Tibial nerve (tissue), 4 donors: ENCODE measurements at regions not wholly inside any gene's neighbourhood (a gene's known extent, or its start where the extent isn't known, plus 50 kb on each side); places are given as distances from the start of the nearest gene placed in this dataset.

Experiments
- DNase-seq, 2 donors: peaks; one replicate each; pipeline ENCODE4 v3.0.0-alpha.2; 2019; ENCODE audit warnings: low spot score in 2 of 2
- H3K27ac ChIP-seq, 4 donors: fragments of 200-600 bp; sonication (generic) in 3 of 4; one replicate each; pipeline ENCODE4 v1.5.1; 2017 to 2019; ENCODE audit warnings: mild to moderate bottlenecking in 1 of 4
- H3K27me3 ChIP-seq, 2 donors: fragments of 200-600 bp; sonication (generic) in 1 of 2; one replicate each; pipeline versions ENCODE4 v1.5.1 to v1.6.0; 2017 to 2019
- H3K36me3 ChIP-seq, 3 donors: fragments of 200-600 bp; sonication (generic); one replicate each; pipeline ENCODE4 v1.5.1; 2018 to 2019
- H3K4me1 ChIP-seq, 4 donors: fragments of 200-600 bp; sonication (generic) in 3 of 4; one replicate each; pipeline ENCODE4 v1.5.1; 2017 to 2019
- H3K4me3 ChIP-seq, 4 donors: fragments of 200-600 bp; sonication (generic) in 3 of 4; one replicate each; pipeline ENCODE4 v1.5.1; 2017 to 2019; ENCODE audit warnings: mild to moderate bottlenecking in 1 of 4, moderate library complexity in 1 of 4
- H3K9me3 ChIP-seq, 4 donors: fragments of 200-600 bp; sonication (generic) in 3 of 4; one replicate each; pipeline ENCODE4 v1.5.1; 2017 to 2019
- EP300 ChIP-seq, 2 donors: sonication (generic); formaldehyde crosslinking; IDR thresholded peaks; one replicate each; pipeline ENCODE4 v1.6.1; 2017; ENCODE audit warnings: antibody characterized with exemption in 2 of 2, mild to moderate bottlenecking in 1 of 2
- POLR2A ChIP-seq, 2 donors: fragments of 450-650 bp; IDR thresholded peaks; one replicate each; pipeline ENCODE4 v1.6.1; 2017; ENCODE audit warnings: antibody characterized with exemption in 2 of 2, mild to moderate bottlenecking in 2 of 2, moderate library complexity in 2 of 2
- WGBS, 2 donors: methylation state at CpG; one replicate each; pipeline ENCODE4 v1.1.5; 2018; 5-methylcytosine and 5-hydroxymethylcytosine counted together
- TF ChIP-seq, protein P1 (sequence below), 5 experiments: fragments of 200-600 bp in 3 of 5; fragments of 450-650 bp in 2 of 5; sonication (generic) in 3 of 5; IDR thresholded peaks; one replicate each; pipeline ENCODE4 v1.5.1; 2016 to 2019; ENCODE audit warnings: antibody characterized with exemption in 5 of 5, mild to moderate bottlenecking in 3 of 5, moderate library complexity in 2 of 5

- Histone ChIP-seq H3K4me1 (no peaks in the 10 kb centered on the region), H3K4me3 (no peak overlapping the region), H3K9me3 (no peaks in the 10 kb centered on the region), H3K36me3 (no peaks in the 10 kb centered on the region), H3K27ac (no peak overlapping the region), H3K27me3 (no peaks in the 10 kb centered on the region)
- no peak for TF ChIP-seq EP300 (IDR thresholded peaks at IDR 0.05)
- no peak for TF ChIP-seq POLR2A (IDR thresholded peaks at IDR 0.05)
- TF ChIP-seq, protein P1, sequence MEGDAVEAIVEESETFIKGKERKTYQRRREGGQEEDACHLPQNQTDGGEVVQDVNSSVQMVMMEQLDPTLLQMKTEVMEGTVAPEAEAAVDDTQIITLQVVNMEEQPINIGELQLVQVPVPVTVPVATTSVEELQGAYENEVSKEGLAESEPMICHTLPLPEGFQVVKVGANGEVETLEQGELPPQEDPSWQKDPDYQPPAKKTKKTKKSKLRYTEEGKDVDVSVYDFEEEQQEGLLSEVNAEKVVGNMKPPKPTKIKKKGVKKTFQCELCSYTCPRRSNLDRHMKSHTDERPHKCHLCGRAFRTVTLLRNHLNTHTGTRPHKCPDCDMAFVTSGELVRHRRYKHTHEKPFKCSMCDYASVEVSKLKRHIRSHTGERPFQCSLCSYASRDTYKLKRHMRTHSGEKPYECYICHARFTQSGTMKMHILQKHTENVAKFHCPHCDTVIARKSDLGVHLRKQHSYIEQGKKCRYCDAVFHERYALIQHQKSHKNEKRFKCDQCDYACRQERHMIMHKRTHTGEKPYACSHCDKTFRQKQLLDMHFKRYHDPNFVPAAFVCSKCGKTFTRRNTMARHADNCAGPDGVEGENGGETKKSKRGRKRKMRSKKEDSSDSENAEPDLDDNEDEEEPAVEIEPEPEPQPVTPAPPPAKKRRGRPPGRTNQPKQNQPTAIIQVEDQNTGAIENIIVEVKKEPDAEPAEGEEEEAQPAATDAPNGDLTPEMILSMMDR (IDR thresholded peaks at IDR 0.05), result no peak
- no peak for DNase-seq
- WGBS, 2 donors, result 75 to 78% methylated on average over 4 of the region's 4 CpGs
Measured at GRCh38 chr12:97168804-97169203, 261.7 kb downstream of the NEDD1 start.

DNA sequence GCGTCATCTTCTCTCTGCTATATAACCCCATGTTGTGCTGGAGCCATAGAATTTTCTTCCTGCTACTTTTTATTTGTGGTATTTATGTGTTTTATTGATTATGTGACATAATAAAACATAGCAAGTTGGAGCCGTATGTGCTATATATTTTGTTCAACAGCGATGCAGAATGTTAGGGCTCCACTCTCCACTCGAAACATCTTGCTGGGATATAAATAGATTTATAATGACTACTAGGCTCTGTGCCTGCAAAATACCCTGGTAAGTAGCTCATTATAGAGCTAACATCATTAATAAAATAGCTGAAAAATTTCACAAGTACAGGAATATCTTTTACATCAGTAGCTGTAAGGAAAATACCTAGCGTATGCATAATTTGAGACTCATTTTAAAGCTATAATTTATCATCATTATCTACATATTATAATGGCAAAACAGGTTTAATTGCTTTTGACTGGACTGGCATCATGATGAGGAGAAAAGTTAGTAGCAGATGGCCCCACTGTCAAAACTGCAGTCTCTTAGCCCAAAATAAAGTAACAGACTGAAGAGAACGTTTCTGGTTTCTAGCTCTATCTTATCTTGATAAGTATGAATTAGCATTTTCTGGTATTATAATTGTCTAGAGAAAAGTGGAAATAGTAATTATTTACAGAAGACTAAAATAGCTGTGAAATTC lies 263.0 kb downstream of the NEDD1 start:
- Histone ChIP-seq H3K27me3 (no peaks in the 10 kb centered on the region), H3K36me3 (no peaks in the 10 kb centered on the region), H3K4me3 (no peak overlapping the region), H3K4me1 (no peaks in the 10 kb centered on the region), H3K27ac (no peak overlapping the region), H3K9me3 (no peaks in the 10 kb centered on the region)
- 73 to 76% methylated on average over 6 of the region's 6 CpGs for WGBS, 2 donors
- DNase-seq, result no peak
- TF ChIP-seq POLR2A (IDR thresholded peaks at IDR 0.05) (no peak), EP300 (IDR thresholded peaks at IDR 0.05) (no peak)
- TF ChIP-seq, protein P1 (IDR thresholded peaks at IDR 0.05), result no peak

DNA sequence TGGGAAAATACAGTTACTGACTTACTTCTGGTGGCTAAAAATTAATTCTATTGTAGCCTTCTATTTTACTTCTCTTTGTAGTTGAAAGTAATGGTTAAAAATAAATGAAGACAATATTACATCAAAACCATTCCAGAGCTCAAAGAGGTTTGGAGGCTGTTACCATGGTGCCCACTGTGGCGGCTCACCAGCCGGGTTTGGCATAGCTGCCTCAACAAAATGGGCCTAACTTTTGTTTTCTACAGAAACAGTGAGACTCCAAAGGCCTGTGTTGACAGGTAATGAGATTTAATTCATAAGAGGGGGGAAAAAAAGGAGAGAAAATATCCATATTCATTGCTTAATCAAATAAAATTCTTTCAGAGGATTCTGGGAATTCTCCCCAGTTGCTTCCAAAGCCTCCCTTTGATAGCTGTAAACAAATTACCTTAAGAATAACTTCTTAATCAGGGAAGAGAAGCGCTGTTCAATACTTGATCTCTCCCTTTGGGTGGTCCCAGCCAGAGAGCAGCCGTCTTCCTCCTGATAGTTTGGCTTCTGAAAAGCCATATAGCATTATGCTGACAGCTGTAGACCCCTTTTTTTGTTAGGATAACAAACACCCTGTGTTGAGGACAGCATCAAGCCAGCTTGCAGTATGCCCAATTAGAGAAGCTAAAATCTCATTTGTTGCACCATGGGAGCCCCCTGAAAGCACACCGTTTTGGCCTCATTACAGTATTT lies 266.8 kb downstream of the NEDD1 start:
- TF ChIP-seq EP300 (IDR thresholded peaks at IDR 0.05), result no peak
- TF ChIP-seq, protein P1 (IDR thresholded peaks at IDR 0.05), result no peak
- TF ChIP-seq POLR2A (IDR thresholded peaks at IDR 0.05), result no peak
- Histone ChIP-seq H3K27me3 (no peaks in the 10 kb centered on the region), H3K27ac (no peak overlapping the region), H3K4me1 (no peaks in the 10 kb centered on the region), H3K9me3 (no peaks in the 10 kb centered on the region), H3K36me3 (no peaks in the 10 kb centered on the region), H3K4me3 (no peak overlapping the region)
- DNase-seq, result no peak
- WGBS, 2 donors, result 49 to 59% methylated on average over 5 of the region's 5 CpGs

- Histone ChIP-seq H3K27me3 (no peaks in the 10 kb centered on the region), H3K4me1 (no peaks in the 10 kb centered on the region), H3K9me3 (no peaks in the 10 kb centered on the region), H3K4me3 (no peak overlapping the region), H3K36me3 (no peaks in the 10 kb centered on the region), H3K27ac (no peak overlapping the region)
- WGBS, 2 donors, result 86 to 93% methylated on average over 4 of the region's 4 CpGs
- TF ChIP-seq, protein P1 (IDR thresholded peaks at IDR 0.05), result no peak
- TF ChIP-seq EP300 (IDR thresholded peaks at IDR 0.05) (no peak), POLR2A (IDR thresholded peaks at IDR 0.05) (no peak)
- DNase-seq, result no peak
Measured at GRCh38 chr12:97177481-97177880, 270.4 kb downstream of the NEDD1 start.

GRCh38 chr12:97181571-97182265 lies 274.7 kb downstream of the NEDD1 start:
- DNase-seq, result no peak
- WGBS, 2 donors, result 80 to 84% methylated on average over 10 of the region's 10 CpGs
- H3K4me3 ChIP-seq, result no peak overlapping the region
- H3K27ac ChIP-seq, result no peak overlapping the region
- no peaks in the 10 kb centered on the region for H3K27me3 ChIP-seq
- no peaks in the 10 kb centered on the region for H3K9me3 ChIP-seq
- no peaks in the 10 kb centered on the region for H3K36me3 ChIP-seq
- no peak for TF ChIP-seq EP300 (IDR thresholded peaks at IDR 0.05)
- TF ChIP-seq POLR2A (IDR thresholded peaks at IDR 0.05), result no peak
- TF ChIP-seq, protein P1 (IDR thresholded peaks at IDR 0.05), result no peak
- H3K4me1 ChIP-seq, result no peaks in the 10 kb centered on the region
